ENCODE measurements at regions not wholly inside any gene's neighbourhood (a gene's known extent, or its start where the extent isn't known, plus 50 kb on each side); places are given as distances from the start of the nearest gene placed in this dataset.
A peak's percentile ranks its signal among the peaks of the same experiment; 100 is the strongest.

- Mint-ChIP-seq H3K27ac (no peak overlapping the region), H3K4me3 (no peak overlapping the region), H3K27me3 (ENCODE audit: insufficient read depth) (no peaks in the 10 kb centered on the region; the same call in 1 of the 2 replicates), H3K4me1 (ENCODE audit: low read depth) (peaks cover 20% of the 10 kb centered on the region), H3K36me3 (ENCODE audit: low read depth) (no peaks in the 10 kb centered on the region), H3K9me3 (no peaks in the 10 kb centered on the region)
- DNase-seq: peak; percentile 25
- no peak for TF ChIP-seq CTCF (IDR thresholded peaks at IDR 0.05)
These were observed 93.8 kb upstream of the SLC4A7 start for GRCh38 chr3:27578032-27578431.

- Mint-ChIP-seq H3K36me3 (ENCODE audit: low read depth) (no peaks in the 10 kb centered on the region), H3K27me3 (ENCODE audit: insufficient read depth) (no peaks in the 10 kb centered on the region; the same call in 1 of the 2 replicates), H3K27ac (no peak overlapping the region), H3K4me3 (no peak overlapping the region), H3K9me3 (no peaks in the 10 kb centered on the region), H3K4me1 (ENCODE audit: low read depth) (peaks cover 20% of the 10 kb centered on the region)
- TF ChIP-seq CTCF (IDR thresholded peaks at IDR 0.05): no peak
- DNase-seq: no peak
These were observed 93.3 kb upstream of the SLC4A7 start for GRCh38 chr3:27577504-27577903.

- Mint-ChIP-seq H3K4me3 (no peak overlapping the region), H3K9me3 (no peaks in the 10 kb centered on the region), H3K27ac (no peak overlapping the region), H3K4me1 (ENCODE audit: low read depth) (peaks cover 28% of the 10 kb centered on the region), H3K36me3 (ENCODE audit: low read depth) (no peaks in the 10 kb centered on the region), H3K27me3 (ENCODE audit: insufficient read depth) (no peaks in the 10 kb centered on the region; the same call in 1 of the 2 replicates)
- DNase-seq: no peak
- TF ChIP-seq CTCF (IDR thresholded peaks at IDR 0.05): no peak
These were observed 92.0 kb upstream of the SLC4A7 start for GRCh38 chr3:27576171-27576570.

- TF ChIP-seq CTCF (IDR thresholded peaks at IDR 0.05): no peak
- no peaks in the 10 kb centered on the region for H3K9me3 Mint-ChIP-seq
- H3K27ac Mint-ChIP-seq: no peak overlapping the region
- H3K36me3 Mint-ChIP-seq (ENCODE audit: low read depth): no peaks in the 10 kb centered on the region
- DNase-seq: no peak
- peaks cover 35% of the 10 kb centered on the region for H3K4me1 Mint-ChIP-seq (ENCODE audit: low read depth)
- no peaks in the 10 kb centered on the region; the same call in 1 of the 2 replicates for H3K27me3 Mint-ChIP-seq (ENCODE audit: insufficient read depth)
- no peak overlapping the region for H3K4me3 Mint-ChIP-seq
These were observed 91.3 kb upstream of the SLC4A7 start for GRCh38 chr3:27575499-27575898.

- Mint-ChIP-seq H3K27ac (no peak overlapping the region), H3K4me3 (no peak overlapping the region), H3K4me1 (ENCODE audit: low read depth) (peaks cover 39% of the 10 kb centered on the region), H3K27me3 (ENCODE audit: insufficient read depth) (no peaks in the 10 kb centered on the region; the same call in 1 of the 2 replicates), H3K36me3 (ENCODE audit: low read depth) (no peaks in the 10 kb centered on the region), H3K9me3 (no peaks in the 10 kb centered on the region)
- DNase-seq: no peak
- TF ChIP-seq CTCF (IDR thresholded peaks at IDR 0.05): no peak
These were observed 90.2 kb upstream of the SLC4A7 start for GRCh38 chr3:27574438-27574795.

Measured in HFFc6 (cell line).